ENCODE measurements at regions not wholly inside any gene's neighbourhood (a gene's known extent, or its start where the extent isn't known, plus 50 kb on each side); places are given as distances from the start of the nearest gene placed in this dataset.
"Not testable (repeated sequence)": the region's sequence is repeated elsewhere in the genome, so short reads cannot be mapped to it uniquely, and the experiment has no call there.

- DNase-seq, result no peak
Observed at GRCh38 chr16:60763869-60764268, 1272.4 kb downstream of the CDH8 start.

DNA sequence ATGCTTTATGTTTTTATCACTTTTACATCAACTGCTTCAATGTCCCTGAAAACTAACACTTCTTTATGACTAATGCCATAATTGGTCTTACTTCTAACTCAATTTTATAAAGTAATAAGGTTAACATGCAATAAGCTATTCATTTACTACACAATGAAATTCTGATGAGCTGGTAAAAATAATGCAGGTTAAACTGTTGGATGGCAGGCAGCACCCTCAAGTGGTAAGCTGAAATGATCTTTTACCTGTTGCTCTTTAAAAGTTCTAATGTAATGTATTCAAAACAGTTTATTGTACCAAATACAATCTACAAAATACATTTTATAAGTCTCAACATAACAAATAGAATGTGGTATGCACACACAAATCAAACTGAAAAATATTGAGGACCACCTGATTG lies 1280.3 kb downstream of the CDH8 start:
- DNase-seq, result no peak

- DNase-seq, result no peak
Observed at GRCh38 chr16:60748366-60748765, 1287.9 kb downstream of the CDH8 start.

DNA sequence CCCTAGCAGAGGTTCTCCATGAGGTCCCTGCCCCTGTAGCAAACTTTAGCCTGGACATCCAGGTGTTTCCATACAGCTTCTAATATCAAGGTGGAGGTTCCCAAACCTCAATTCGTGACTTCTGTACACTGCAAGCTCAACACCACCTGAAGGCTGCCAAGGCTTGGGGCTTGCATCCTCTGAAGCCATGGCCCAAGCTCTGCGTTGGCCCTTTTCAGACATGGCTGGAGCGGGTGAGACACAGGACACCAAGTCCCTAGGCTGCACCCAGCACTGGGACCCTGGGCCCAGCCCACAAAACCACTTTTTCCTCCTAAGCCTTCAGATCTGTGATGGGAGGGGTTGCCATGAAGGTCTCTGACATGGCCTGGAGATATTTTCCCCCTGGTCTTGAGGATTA lies 1292.0 kb downstream of the CDH8 start:
- DNase-seq, result no peak

GRCh38 chr16:60741810-60742209 lies 1294.4 kb downstream of the CDH8 start:
- no peak for DNase-seq

- no peak for DNase-seq
Observed at GRCh38 chr16:60739737-60740683, 1296.2 kb downstream of the CDH8 start.

GRCh38 chr16:60731329-60732050 lies 1304.7 kb downstream of the CDH8 start:
- DNase-seq, result no peak

GRCh38 chr16:60729051-60729450 lies 1307.2 kb downstream of the CDH8 start:
- DNase-seq, result no peak

DNA sequence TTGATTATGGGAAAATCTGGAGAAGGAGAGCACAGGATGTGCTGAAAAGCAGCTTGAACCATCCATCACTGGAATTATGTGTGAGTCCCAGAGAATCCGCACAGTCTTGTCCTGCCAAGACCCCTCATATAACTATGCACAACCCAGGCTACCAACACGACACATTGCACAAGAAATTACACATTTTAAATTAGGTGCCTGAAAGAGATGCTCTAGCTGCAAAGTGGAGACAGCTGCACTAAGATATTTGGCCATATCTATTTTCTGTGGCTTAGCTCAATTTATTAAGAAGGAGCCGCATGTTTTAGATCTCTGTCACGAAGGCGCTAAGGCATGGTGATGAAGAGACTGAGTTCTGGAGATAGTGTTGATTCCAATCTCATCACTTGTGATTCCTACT lies 1308.4 kb downstream of the CDH8 start:
- DNase-seq, result no peak

GRCh38 chr16:60720060-60720459 lies 1316.2 kb downstream of the CDH8 start:
- DNase-seq, result no peak

DNA sequence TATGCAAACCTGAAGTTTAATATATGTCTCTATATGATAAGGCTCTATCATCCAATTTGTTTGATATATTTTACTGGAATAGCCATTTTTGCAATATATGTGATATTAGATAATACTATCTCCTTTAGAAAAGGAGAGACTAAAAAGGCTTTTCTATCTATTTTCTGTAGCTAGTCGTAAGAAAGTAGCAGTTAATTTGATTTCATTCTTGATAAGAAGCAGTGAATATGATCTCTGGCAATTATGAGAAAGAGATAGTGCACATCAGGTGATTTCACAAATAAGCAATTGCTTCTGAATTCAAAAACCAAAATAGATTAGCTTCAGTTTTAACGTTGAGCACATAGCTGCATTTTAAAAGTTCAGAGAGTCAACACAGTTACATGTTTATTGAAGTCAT lies 1318.4 kb downstream of the CDH8 start:
- DNase-seq, result no peak

GRCh38 chr16:60712144-60712543 lies 1324.1 kb downstream of the CDH8 start:
- no peak for DNase-seq

DNA sequence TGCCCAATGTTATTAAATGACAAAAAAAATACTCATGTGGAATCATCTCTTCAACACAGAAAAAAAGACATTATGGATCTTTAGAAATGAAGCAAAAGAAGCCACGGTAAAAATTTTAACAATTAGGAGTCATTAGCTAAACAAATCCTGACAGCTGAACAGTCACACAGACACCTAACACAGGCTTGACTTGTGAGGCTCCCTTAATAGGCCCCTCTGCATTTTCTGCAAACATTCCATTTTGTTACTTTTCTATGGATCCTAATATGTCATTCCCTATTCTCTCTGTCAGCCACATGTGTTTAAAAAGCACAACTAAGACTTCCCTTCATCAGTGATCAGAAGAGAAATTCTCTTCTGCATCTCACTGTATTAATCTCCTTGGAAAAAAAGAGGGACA lies 1331.5 kb downstream of the CDH8 start:
- no peak for DNase-seq

GRCh38 chr16:60703096-60703495 lies 1333.1 kb downstream of the CDH8 start:
- DNase-seq, result no peak

- DNase-seq, result no peak
Observed at GRCh38 chr16:60686824-60687223, 1349.4 kb downstream of the CDH8 start.

DNA sequence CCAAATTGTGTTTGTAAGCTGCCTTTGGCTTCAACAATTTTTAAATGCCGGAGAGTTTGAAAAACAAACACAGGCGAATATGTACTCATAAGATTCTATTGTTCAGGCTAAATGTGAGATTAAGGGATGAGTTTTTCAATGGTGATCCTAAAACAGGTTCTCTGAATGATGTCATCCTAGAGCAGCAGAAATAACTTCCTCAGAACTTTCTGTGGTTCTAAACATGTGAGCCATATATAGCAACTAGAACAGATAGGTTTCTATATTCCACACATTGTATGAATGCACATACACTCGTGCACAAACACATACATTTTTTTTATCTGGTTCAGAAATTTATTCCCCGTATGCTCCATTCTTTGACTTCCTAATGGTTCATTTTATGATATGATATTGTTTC lies 1352.2 kb downstream of the CDH8 start:
- no peak for DNase-seq

DNA sequence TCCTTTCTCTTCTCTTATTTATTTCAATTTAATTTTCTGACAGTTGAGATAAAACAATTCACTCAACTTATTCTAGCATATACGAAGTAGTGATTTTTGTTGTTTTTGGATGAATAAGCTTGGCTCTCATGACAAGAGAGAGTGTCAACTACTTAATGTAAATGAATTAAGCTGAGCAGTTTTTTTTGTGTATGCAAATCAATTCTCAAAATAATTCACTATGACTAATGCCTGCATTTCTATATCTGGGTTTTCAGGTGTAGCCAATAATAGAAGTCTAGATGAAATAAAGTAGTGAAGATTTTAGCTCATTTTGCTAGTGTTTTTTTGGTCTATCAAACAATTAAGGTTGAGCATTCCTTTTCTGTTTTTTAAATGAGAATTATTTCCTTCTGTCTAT lies 1354.0 kb downstream of the CDH8 start:
- no peak for DNase-seq

GRCh38 chr16:60681043-60681442 lies 1355.2 kb downstream of the CDH8 start:
- no peak for DNase-seq

- DNase-seq, result no peak
Observed at GRCh38 chr16:60675022-60675421, 1361.2 kb downstream of the CDH8 start.

- DNase-seq, result no peak
Observed at GRCh38 chr16:60674241-60674640, 1362.0 kb downstream of the CDH8 start.

DNA sequence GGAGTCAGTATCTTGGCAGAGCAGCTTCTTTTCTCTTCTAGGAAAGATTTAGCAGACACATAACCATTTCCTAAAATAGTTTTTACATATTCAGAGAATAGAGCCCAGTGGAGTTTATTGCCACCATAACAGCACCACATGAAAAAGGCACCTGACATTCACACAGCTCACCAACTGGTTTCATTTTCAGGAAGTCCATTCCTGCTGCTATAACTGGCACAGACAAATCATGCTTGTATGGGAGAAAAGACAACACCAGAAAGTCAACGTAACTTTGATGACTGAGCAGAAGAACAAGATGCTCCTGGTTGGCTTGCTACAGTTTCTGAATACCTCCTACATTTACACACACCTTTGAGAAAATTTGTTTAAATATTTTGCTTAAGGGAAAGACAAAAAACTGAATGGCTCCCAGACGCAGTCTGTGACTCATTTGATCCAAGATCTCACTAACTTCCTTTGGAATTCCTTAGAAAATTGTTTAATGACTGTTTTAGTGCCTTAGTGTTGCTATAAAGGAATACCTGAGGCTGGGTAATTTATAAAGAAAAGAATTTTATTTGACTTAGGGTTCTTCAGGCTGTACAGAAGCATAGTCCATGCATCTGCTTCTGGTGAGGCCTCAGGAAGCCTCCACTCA lies 1380.6 kb downstream of the CDH8 start:
- no peak for DNase-seq

DNA sequence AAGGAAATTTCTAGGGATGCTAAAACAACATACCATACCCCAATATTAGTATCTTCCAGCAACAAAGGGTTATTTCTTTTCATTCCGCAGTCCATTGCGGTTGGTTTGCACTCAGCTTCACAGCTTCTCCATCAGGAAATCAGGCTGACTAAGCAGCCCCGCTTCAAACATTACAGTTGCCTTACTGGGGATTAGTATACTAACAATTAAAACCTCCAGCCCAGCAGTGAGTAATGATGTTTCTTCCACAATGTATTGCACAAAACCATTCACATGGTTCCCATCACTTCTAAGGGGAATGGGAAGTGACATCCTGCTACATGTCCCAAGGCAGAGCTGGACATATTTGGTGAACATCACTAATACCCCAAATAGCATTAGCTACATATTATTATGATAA lies 1384.9 kb downstream of the CDH8 start:
- DNase-seq, result no peak

GRCh38 chr16:60648290-60648689 lies 1387.9 kb downstream of the CDH8 start:
- DNase-seq, result no peak

GRCh38 chr16:60647388-60647787 lies 1388.8 kb downstream of the CDH8 start:
- not testable (repeated sequence) for DNase-seq

All from activated CD8-positive, alpha-beta memory T cell treated with anti-CD3 and anti-CD28 coated beads, Interleukin-2, amount 50 U/mL, for 48 hours (primary cell).